ENCODE measurements at regions not wholly inside any gene's neighbourhood (a gene's known extent, or its start where the extent isn't known, plus 50 kb on each side); places are given as distances from the start of the nearest gene placed in this dataset.

DNA sequence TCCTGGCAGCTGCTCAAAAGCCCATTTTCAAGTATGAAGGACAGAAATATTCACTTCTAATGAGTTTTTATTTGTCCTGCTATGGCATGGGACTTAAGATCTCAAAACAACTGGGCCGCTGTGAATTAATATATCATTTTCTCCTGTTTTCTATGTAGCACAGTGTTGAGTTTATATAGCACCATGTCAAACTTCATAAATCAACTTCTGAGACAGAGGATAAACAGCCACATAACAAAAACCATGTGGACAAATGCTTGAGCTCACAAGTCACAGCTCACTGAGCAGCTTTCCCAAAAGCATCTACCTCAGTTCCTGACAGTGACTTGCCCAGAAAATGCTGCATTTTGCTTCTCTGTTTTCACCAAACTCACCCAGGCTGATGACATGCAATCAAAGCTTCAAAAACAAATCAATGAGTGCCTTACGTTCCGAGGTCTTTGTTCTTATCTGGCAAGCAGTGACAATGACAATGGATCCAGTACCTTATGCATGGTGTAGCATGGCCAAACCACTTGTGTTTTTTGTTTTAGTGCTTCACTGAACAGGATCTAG, 722.6 kb downstream of the LRRIQ3 start:
- Histone ChIP-seq H3K36me3 (ENCODE audit: control insufficient read depth, insufficient read depth, low read length) (no peaks in the 10 kb centered on the region), H3K4me1 (ENCODE audit: control insufficient read depth, insufficient read depth, low read length) (no peaks in the 10 kb centered on the region), H3K4me3 (ENCODE audit: low read length) (no peak overlapping the region), H3K27me3 (ENCODE audit: control insufficient read depth, insufficient read depth, low read length) (no peaks in the 10 kb centered on the region), H3K27ac (ENCODE audit: low read length) (no peak overlapping the region), H3K9me3 (ENCODE audit: control insufficient read depth, insufficient read depth, low read length) (peaks cover 3% of the 10 kb centered on the region)
- Mint-ChIP-seq H3K4me1 (no peaks in the 10 kb centered on the region), H3K9me3 (peaks cover under 1 to 7% of the 10 kb centered on the region in 2 donors), H3K27ac (no peak overlapping the region), H3K4me3 (no peak overlapping the region), H3K36me3 (no peaks in the 10 kb centered on the region), H3K27me3 (ENCODE audit: low read depth in 2 of 2) (no peaks in the 10 kb centered on the region)
- WGBS (ENCODE audit: insufficient coverage), result 93% methylated on average over 2 of the region's 3 CpGs
- no peak for DNase-seq
- no peak for ATAC-seq
- intact Hi-C loops (cut with micrococcal nuclease), result no loop called here
- TF ChIP-seq, protein P1, sequence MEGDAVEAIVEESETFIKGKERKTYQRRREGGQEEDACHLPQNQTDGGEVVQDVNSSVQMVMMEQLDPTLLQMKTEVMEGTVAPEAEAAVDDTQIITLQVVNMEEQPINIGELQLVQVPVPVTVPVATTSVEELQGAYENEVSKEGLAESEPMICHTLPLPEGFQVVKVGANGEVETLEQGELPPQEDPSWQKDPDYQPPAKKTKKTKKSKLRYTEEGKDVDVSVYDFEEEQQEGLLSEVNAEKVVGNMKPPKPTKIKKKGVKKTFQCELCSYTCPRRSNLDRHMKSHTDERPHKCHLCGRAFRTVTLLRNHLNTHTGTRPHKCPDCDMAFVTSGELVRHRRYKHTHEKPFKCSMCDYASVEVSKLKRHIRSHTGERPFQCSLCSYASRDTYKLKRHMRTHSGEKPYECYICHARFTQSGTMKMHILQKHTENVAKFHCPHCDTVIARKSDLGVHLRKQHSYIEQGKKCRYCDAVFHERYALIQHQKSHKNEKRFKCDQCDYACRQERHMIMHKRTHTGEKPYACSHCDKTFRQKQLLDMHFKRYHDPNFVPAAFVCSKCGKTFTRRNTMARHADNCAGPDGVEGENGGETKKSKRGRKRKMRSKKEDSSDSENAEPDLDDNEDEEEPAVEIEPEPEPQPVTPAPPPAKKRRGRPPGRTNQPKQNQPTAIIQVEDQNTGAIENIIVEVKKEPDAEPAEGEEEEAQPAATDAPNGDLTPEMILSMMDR (IDR thresholded peaks at IDR 0.05), result no peak

DNA sequence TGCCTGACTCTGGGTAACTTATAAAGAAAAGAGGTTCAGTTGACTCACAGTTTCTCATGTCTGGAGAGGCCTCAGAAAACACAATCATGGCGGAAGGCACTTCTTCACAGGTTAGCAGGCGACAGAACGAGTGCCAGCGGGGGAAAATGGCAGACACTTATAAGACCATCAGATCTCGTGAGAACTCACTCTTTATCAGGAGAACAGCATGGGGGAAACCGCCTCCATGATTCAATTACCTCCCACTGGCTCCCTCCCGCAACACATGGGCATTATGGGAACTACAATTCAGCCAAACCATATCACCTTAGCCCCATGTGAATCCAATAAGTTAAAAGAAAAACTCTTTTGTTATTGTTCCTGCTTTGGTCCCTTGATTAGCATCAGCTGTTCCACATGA, 725.2 kb downstream of the LRRIQ3 start:
- no peak overlapping the region for H3K27ac Mint-ChIP-seq
- ATAC-seq (no peak), DNase-seq (no peak)
- 94% methylated on average over 7 of the region's 7 CpGs for WGBS (ENCODE audit: insufficient coverage)
- no peaks in the 10 kb centered on the region for H3K36me3 Mint-ChIP-seq
- H3K4me1 Mint-ChIP-seq, result no peaks in the 10 kb centered on the region
- H3K27me3 Mint-ChIP-seq (ENCODE audit: low read depth in 2 of 2), result no peaks in the 10 kb centered on the region
- TF ChIP-seq, protein P1 (IDR thresholded peaks at IDR 0.05), result no peak
- Histone ChIP-seq H3K4me1 (ENCODE audit: control insufficient read depth, insufficient read depth, low read length) (no peaks in the 10 kb centered on the region), H3K27me3 (ENCODE audit: control insufficient read depth, insufficient read depth, low read length) (no peaks in the 10 kb centered on the region), H3K4me3 (ENCODE audit: low read length) (no peak overlapping the region), H3K27ac (ENCODE audit: low read length) (no peak overlapping the region), H3K36me3 (ENCODE audit: control insufficient read depth, insufficient read depth, low read length) (no peaks in the 10 kb centered on the region), H3K9me3 (ENCODE audit: control insufficient read depth, insufficient read depth, low read length) (peaks cover 8% of the 10 kb centered on the region)
- peaks cover 3 to 9% of the 10 kb centered on the region in 2 donors for H3K9me3 Mint-ChIP-seq
- intact Hi-C loops (cut with micrococcal nuclease), result no loop called here
- no peak overlapping the region for H3K4me3 Mint-ChIP-seq

DNA sequence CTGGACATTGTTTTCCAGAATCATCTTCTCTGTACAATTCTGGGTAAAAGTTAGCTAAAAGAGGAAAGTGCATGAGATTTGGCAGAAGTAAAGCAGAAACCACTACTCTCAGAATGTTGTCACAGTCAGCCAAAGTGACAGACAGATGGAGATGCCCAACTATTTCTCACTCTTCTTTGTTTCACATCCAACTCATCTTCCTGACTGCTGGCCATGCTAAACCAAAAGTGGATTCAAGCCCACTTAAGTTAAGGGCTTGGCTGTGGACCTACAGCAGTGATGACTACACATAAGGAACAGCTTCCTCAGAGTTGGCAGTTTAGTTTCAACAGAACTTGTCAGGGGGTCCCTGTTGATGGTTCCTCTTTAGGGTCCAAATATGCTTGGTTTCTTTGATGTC, 730.2 kb downstream of the LRRIQ3 start:
- no peaks in the 10 kb centered on the region for H3K36me3 ChIP-seq (ENCODE audit: control insufficient read depth, insufficient read depth, low read length)
- H3K27me3 Mint-ChIP-seq (ENCODE audit: low read depth in 2 of 2), result no peaks in the 10 kb centered on the region
- peaks cover 9 to 11% of the 10 kb centered on the region in 2 donors for H3K9me3 Mint-ChIP-seq
- no peak overlapping the region for H3K27ac Mint-ChIP-seq
- DNase-seq, result no peak
- no peak overlapping the region for H3K27ac ChIP-seq (ENCODE audit: low read length)
- H3K36me3 Mint-ChIP-seq, result no peaks in the 10 kb centered on the region
- H3K4me3 ChIP-seq (ENCODE audit: low read length), result no peak overlapping the region
- H3K4me3 Mint-ChIP-seq, result no peak overlapping the region
- intact Hi-C loops (cut with micrococcal nuclease), result no loop called here
- no peak for ATAC-seq
- H3K27me3 ChIP-seq (ENCODE audit: control insufficient read depth, insufficient read depth, low read length), result no peaks in the 10 kb centered on the region
- H3K9me3 ChIP-seq (ENCODE audit: control insufficient read depth, insufficient read depth, low read length), result peaks cover 8% of the 10 kb centered on the region
- H3K4me1 Mint-ChIP-seq, result no peaks in the 10 kb centered on the region
- no peaks in the 10 kb centered on the region for H3K4me1 ChIP-seq (ENCODE audit: control insufficient read depth, insufficient read depth, low read length)
- TF ChIP-seq, protein P1 (IDR thresholded peaks at IDR 0.05), result no peak

DNA sequence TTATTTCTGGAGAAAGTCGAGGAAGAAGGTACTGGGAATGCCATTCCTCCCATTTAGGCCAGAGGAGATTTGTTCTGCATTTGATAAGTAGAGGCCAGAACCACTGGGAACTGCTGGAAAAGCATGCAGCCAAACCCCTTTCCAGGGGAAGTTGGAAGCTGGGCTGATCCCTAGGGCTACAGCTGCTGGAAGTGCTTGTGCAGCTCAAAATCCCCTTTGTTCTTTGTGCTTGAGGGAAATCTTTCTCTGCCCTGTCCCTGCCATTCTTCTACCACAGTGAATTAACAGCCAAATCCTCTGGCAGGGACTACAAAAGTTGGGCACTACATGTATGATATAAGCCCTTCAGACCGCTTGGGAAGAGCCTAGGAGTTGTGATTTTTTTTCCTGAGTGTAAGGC, 734.1 kb downstream of the LRRIQ3 start:
- Histone ChIP-seq H3K27me3 (ENCODE audit: control insufficient read depth, insufficient read depth, low read length) (no peaks in the 10 kb centered on the region), H3K9me3 (ENCODE audit: control insufficient read depth, insufficient read depth, low read length) (peaks cover 7% of the 10 kb centered on the region), H3K27ac (ENCODE audit: low read length) (no peak overlapping the region), H3K4me3 (ENCODE audit: low read length) (no peak overlapping the region), H3K4me1 (ENCODE audit: control insufficient read depth, insufficient read depth, low read length) (no peaks in the 10 kb centered on the region), H3K36me3 (ENCODE audit: control insufficient read depth, insufficient read depth, low read length) (no peaks in the 10 kb centered on the region)
- no peaks in the 10 kb centered on the region for H3K36me3 Mint-ChIP-seq
- no peak overlapping the region for H3K4me3 Mint-ChIP-seq
- intact Hi-C loops (cut with micrococcal nuclease), result no loop called here
- WGBS (ENCODE audit: insufficient coverage), result 73% methylated on average over 2 of the region's 2 CpGs
- H3K4me1 Mint-ChIP-seq, result no peaks in the 10 kb centered on the region
- DNase-seq (no peak), ATAC-seq (no peak)
- peaks cover 11 to 17% of the 10 kb centered on the region in 2 donors for H3K9me3 Mint-ChIP-seq
- no peaks in the 10 kb centered on the region for H3K27me3 Mint-ChIP-seq (ENCODE audit: low read depth in 2 of 2)
- H3K27ac Mint-ChIP-seq, result no peak overlapping the region
- TF ChIP-seq, protein P1 (IDR thresholded peaks at IDR 0.05), result no peak

All from natural killer cell (primary cell).